HCT116 (cell line): ENCODE measurements at regions not wholly inside any gene's neighbourhood (a gene's known extent, or its start where the extent isn't known, plus 50 kb on each side); places are given as distances from the start of the nearest gene placed in this dataset.

Experiments used
- CBX3 ChIP-seq: IDR thresholded peaks from 2 replicates; pipeline ENCODE4 v1.6.1; 2012; ENCODE audit warnings: low read depth
- CTCF ChIP-seq, 3 experiments: fragments of 200-600 bp in 1 of 3; sonication (generic) in 1 of 3; IDR thresholded peaks in 2 of 3; conservative IDR thresholded peaks in 1 of 3; 2 replicates each; pipeline ENCODE4 v1.5.1; 2012 to 2017; ENCODE audit warnings: low read depth in 2 of 3, low read length in 2 of 3, antibody characterized with exemption in 1 of 3, borderline replicate concordance in 1 of 3, control low read depth in 1 of 3, mild to moderate bottlenecking in 1 of 3, mixed read lengths in 1 of 3, mixed run types in 1 of 3, moderate library complexity in 1 of 3; ENCODE audit not compliant: insufficient read depth in 1 of 3
- JUND ChIP-seq: IDR thresholded peaks from 2 replicates; pipeline ENCODE4 v1.6.1; 2012
- MAX ChIP-seq: IDR thresholded peaks from 2 replicates; pipeline ENCODE4 v1.6.1; 2012
- POLR2A ChIP-seq: IDR thresholded peaks from 2 replicates; pipeline ENCODE4 v1.7.0; 2011; ENCODE audit warnings: borderline replicate concordance; ENCODE audit not compliant: insufficient read depth, insufficient read length; ENCODE audit errors: extremely low read depth
- RAD21 ChIP-seq: IDR thresholded peaks from 2 replicates; pipeline ENCODE4 v1.6.1; 2012; ENCODE audit warnings: low read depth, mild to moderate bottlenecking
- ZNF274 ChIP-seq: fragments of 200-500 bp; sonication (Bioruptor generic); IDR thresholded peaks from 2 replicates; pipeline ENCODE4 v1.6.1; 2014; ENCODE audit warnings: mild to moderate bottlenecking, low read depth, low read length, inconsistent platforms
- TF ChIP-seq, protein P1 (sequence below): IDR thresholded peaks from 2 replicates; pipeline ENCODE4 v1.6.1; 2012; ENCODE audit warnings: low read depth

GRCh38 chrX:68892651-68893050 lies 63.8 kb downstream of the EFNB1 start:
- TF ChIP-seq POLR2A (no peak), MAX (no peak), ZNF274 (no peak), RAD21 (no peak), CBX3 (no peak), CTCF (IDR thresholded peaks at IDR 0.05 in 2 of 3, conservative IDR thresholded peaks at IDR 0.05 in 1 of 3; ENCODE audit: borderline replicate concordance in 1 of 3, insufficient read depth in 1 of 3, low read depth in 2 of 3, low read length in 2 of 3) (no peak), JUND (no peak)
- TF ChIP-seq, protein P1, sequence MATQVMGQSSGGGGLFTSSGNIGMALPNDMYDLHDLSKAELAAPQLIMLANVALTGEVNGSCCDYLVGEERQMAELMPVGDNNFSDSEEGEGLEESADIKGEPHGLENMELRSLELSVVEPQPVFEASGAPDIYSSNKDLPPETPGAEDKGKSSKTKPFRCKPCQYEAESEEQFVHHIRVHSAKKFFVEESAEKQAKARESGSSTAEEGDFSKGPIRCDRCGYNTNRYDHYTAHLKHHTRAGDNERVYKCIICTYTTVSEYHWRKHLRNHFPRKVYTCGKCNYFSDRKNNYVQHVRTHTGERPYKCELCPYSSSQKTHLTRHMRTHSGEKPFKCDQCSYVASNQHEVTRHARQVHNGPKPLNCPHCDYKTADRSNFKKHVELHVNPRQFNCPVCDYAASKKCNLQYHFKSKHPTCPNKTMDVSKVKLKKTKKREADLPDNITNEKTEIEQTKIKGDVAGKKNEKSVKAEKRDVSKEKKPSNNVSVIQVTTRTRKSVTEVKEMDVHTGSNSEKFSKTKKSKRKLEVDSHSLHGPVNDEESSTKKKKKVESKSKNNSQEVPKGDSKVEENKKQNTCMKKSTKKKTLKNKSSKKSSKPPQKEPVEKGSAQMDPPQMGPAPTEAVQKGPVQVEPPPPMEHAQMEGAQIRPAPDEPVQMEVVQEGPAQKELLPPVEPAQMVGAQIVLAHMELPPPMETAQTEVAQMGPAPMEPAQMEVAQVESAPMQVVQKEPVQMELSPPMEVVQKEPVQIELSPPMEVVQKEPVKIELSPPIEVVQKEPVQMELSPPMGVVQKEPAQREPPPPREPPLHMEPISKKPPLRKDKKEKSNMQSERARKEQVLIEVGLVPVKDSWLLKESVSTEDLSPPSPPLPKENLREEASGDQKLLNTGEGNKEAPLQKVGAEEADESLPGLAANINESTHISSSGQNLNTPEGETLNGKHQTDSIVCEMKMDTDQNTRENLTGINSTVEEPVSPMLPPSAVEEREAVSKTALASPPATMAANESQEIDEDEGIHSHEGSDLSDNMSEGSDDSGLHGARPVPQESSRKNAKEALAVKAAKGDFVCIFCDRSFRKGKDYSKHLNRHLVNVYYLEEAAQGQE: no peak
